HUES6 (cell line): ENCODE measurements at regions not wholly inside any gene's neighbourhood (a gene's known extent, or its start where the extent isn't known, plus 50 kb on each side); places are given as distances from the start of the nearest gene placed in this dataset.

Experiments used
- H3K27ac ChIP-seq: 2 replicates; pipeline ENCODE4 v1.7.0; 2013; ENCODE audit warnings: low read depth, mild to moderate bottlenecking, low read length, inconsistent platforms
- H3K27me3 ChIP-seq: 2 replicates; pipeline ENCODE4 v1.6.1; 2013; ENCODE audit warnings: low read length; ENCODE audit not compliant: control insufficient read depth, insufficient read depth
- H3K36me3 ChIP-seq: 2 replicates; pipeline ENCODE4 v1.6.1; 2013; ENCODE audit warnings: low read length; ENCODE audit not compliant: control insufficient read depth, insufficient read depth
- H3K4me1 ChIP-seq: 2 replicates; pipeline ENCODE4 v1.6.1; 2013; ENCODE audit warnings: low read length; ENCODE audit not compliant: control insufficient read depth, insufficient read depth
- H3K4me3 ChIP-seq: 2 replicates; pipeline ENCODE4 v1.5.1; 2013; ENCODE audit warnings: low read depth, low read length
- H3K9ac ChIP-seq: one replicate; pipeline ENCODE4 v1.6.1; 2013; ENCODE audit warnings: mild to moderate bottlenecking, low read length
- H3K9me3 ChIP-seq: 2 replicates; pipeline ENCODE4 v1.6.1; 2013; ENCODE audit warnings: low read depth, low read length; ENCODE audit not compliant: control insufficient read depth, insufficient read depth

GRCh38 chr20:52536841-52537400 is 345.3 kb upstream of the ZFP64 start:
- peaks cover 4% of the 10 kb centered on the region; the same call in 1 of the 2 replicates for H3K9me3 ChIP-seq
- no peaks in the 10 kb centered on the region for H3K4me1 ChIP-seq
- no peak overlapping the region for H3K27ac ChIP-seq
- H3K4me3 ChIP-seq = no peak overlapping the region
- H3K36me3 ChIP-seq = no peaks in the 10 kb centered on the region
- H3K9ac ChIP-seq = no peak overlapping the region
- no peaks in the 10 kb centered on the region for H3K27me3 ChIP-seq

- Histone ChIP-seq H3K4me3 (no peak overlapping the region), H3K27ac (no peak overlapping the region)
These were observed 344.5 kb upstream of the ZFP64 start for GRCh38 chr20:52536040-52536439.

GRCh38 chr20:52534616-52535015 is 343.0 kb upstream of the ZFP64 start:
- Histone ChIP-seq H3K27ac (no peak overlapping the region), H3K4me1 (no peaks in the 10 kb centered on the region), H3K36me3 (no peaks in the 10 kb centered on the region), H3K9me3 (no peaks in the 10 kb centered on the region), H3K27me3 (no peaks in the 10 kb centered on the region), H3K9ac (no peak overlapping the region), H3K4me3 (no peak overlapping the region)

More at GRCh38 chr20:52536040-52536439, 344.5 kb upstream of the ZFP64 start:
- H3K9ac ChIP-seq = no peak overlapping the region
- H3K36me3 ChIP-seq = no peaks in the 10 kb centered on the region
- no peaks in the 10 kb centered on the region for H3K9me3 ChIP-seq
- H3K4me1 ChIP-seq = no peaks in the 10 kb centered on the region
- no peaks in the 10 kb centered on the region for H3K27me3 ChIP-seq

GRCh38 chr20:52533401-52533800 is 341.8 kb upstream of the ZFP64 start:
- no peaks in the 10 kb centered on the region for H3K9me3 ChIP-seq
- H3K9ac ChIP-seq = no peak overlapping the region
- no peaks in the 10 kb centered on the region for H3K27me3 ChIP-seq
- H3K27ac ChIP-seq = no peak overlapping the region
- no peaks in the 10 kb centered on the region for H3K4me1 ChIP-seq
- no peaks in the 10 kb centered on the region for H3K36me3 ChIP-seq
- H3K4me3 ChIP-seq = no peak overlapping the region

- Histone ChIP-seq H3K9ac (no peak overlapping the region), H3K4me1 (no peaks in the 10 kb centered on the region), H3K9me3 (no peaks in the 10 kb centered on the region), H3K4me3 (no peak overlapping the region), H3K36me3 (no peaks in the 10 kb centered on the region), H3K27ac (no peak overlapping the region), H3K27me3 (no peaks in the 10 kb centered on the region)
These were observed 341.1 kb upstream of the ZFP64 start for GRCh38 chr20:52532674-52533073.

GRCh38 chr20:52530571-52530970 is 339.0 kb upstream of the ZFP64 start:
- H3K4me3 ChIP-seq = no peak overlapping the region
- no peaks in the 10 kb centered on the region for H3K27me3 ChIP-seq
- H3K4me1 ChIP-seq = no peaks in the 10 kb centered on the region

GRCh38 chr20:52529826-52530225 is 338.2 kb upstream of the ZFP64 start:
- H3K27me3 ChIP-seq = no peaks in the 10 kb centered on the region
- H3K36me3 ChIP-seq = no peaks in the 10 kb centered on the region
- no peak overlapping the region for H3K27ac ChIP-seq
- H3K4me3 ChIP-seq = no peak overlapping the region
- H3K9me3 ChIP-seq = no peaks in the 10 kb centered on the region
- no peak overlapping the region for H3K9ac ChIP-seq
- H3K4me1 ChIP-seq = no peaks in the 10 kb centered on the region

More at GRCh38 chr20:52530571-52530970, 339.0 kb upstream of the ZFP64 start:
- H3K27ac ChIP-seq = no peak overlapping the region
- H3K9me3 ChIP-seq = no peaks in the 10 kb centered on the region
- no peak overlapping the region for H3K9ac ChIP-seq
- H3K36me3 ChIP-seq = no peaks in the 10 kb centered on the region

- H3K36me3 ChIP-seq = no peaks in the 10 kb centered on the region
- H3K27me3 ChIP-seq = no peaks in the 10 kb centered on the region
- H3K4me3 ChIP-seq = no peak overlapping the region
- H3K4me1 ChIP-seq = no peaks in the 10 kb centered on the region
- no peak overlapping the region for H3K27ac ChIP-seq
- H3K9ac ChIP-seq = no peak overlapping the region
- no peaks in the 10 kb centered on the region; the same call in 1 of the 2 replicates for H3K9me3 ChIP-seq
These were observed 333.3 kb upstream of the ZFP64 start for GRCh38 chr20:52524861-52525260.

GRCh38 chr20:52518735-52519134 is 327.2 kb upstream of the ZFP64 start:
- no peaks in the 10 kb centered on the region for H3K36me3 ChIP-seq

GRCh38 chr20:52515877-52516276 is 324.3 kb upstream of the ZFP64 start:
- Histone ChIP-seq H3K9me3 (no peaks in the 10 kb centered on the region; the same call in 1 of the 2 replicates), H3K27ac (no peak overlapping the region)

More at GRCh38 chr20:52518735-52519134, 327.2 kb upstream of the ZFP64 start:
- no peaks in the 10 kb centered on the region for H3K27me3 ChIP-seq
- no peak overlapping the region for H3K4me3 ChIP-seq
- no peaks in the 10 kb centered on the region; the same call in 1 of the 2 replicates for H3K9me3 ChIP-seq
- no peak overlapping the region for H3K27ac ChIP-seq
- no peaks in the 10 kb centered on the region for H3K4me1 ChIP-seq
- no peak overlapping the region for H3K9ac ChIP-seq

GRCh38 chr20:52500157-52500556 is 308.6 kb upstream of the ZFP64 start:
- Histone ChIP-seq H3K4me1 (no peaks in the 10 kb centered on the region; the same call in 1 of the 2 replicates), H3K9me3 (no peaks in the 10 kb centered on the region), H3K4me3 (no peak overlapping the region), H3K9ac (no peak overlapping the region), H3K27me3 (no peaks in the 10 kb centered on the region), H3K27ac (no peak overlapping the region), H3K36me3 (no peaks in the 10 kb centered on the region)

More at GRCh38 chr20:52515877-52516276, 324.3 kb upstream of the ZFP64 start:
- no peak overlapping the region for H3K4me3 ChIP-seq
- no peaks in the 10 kb centered on the region for H3K4me1 ChIP-seq
- no peaks in the 10 kb centered on the region for H3K36me3 ChIP-seq
- no peaks in the 10 kb centered on the region for H3K27me3 ChIP-seq
- no peak overlapping the region for H3K9ac ChIP-seq
